ENCODE measurements at regions not wholly inside any gene's neighbourhood (a gene's known extent, or its start where the extent isn't known, plus 50 kb on each side); places are given as distances from the start of the nearest gene placed in this dataset.

- DNase-seq (no peak), ATAC-seq (no peak)
- TF ChIP-seq, protein P1, sequence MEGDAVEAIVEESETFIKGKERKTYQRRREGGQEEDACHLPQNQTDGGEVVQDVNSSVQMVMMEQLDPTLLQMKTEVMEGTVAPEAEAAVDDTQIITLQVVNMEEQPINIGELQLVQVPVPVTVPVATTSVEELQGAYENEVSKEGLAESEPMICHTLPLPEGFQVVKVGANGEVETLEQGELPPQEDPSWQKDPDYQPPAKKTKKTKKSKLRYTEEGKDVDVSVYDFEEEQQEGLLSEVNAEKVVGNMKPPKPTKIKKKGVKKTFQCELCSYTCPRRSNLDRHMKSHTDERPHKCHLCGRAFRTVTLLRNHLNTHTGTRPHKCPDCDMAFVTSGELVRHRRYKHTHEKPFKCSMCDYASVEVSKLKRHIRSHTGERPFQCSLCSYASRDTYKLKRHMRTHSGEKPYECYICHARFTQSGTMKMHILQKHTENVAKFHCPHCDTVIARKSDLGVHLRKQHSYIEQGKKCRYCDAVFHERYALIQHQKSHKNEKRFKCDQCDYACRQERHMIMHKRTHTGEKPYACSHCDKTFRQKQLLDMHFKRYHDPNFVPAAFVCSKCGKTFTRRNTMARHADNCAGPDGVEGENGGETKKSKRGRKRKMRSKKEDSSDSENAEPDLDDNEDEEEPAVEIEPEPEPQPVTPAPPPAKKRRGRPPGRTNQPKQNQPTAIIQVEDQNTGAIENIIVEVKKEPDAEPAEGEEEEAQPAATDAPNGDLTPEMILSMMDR (IDR thresholded peaks at IDR 0.05), result no peak
These were observed 2247.0 kb downstream of the NCAM2 start for GRCh38 chr21:23245255-23245654.

GRCh38 chr21:23223882-23224281, 2225.7 kb downstream of the NCAM2 start:
- H3K27me3 ChIP-seq (ENCODE audit: low read depth), result no peaks in the 10 kb centered on the region
- H3K36me3 ChIP-seq, result no peaks in the 10 kb centered on the region
- intact Hi-C loops (cut with DNase I), result no loop called here
- TF ChIP-seq, protein P1 (IDR thresholded peaks at IDR 0.05), result no peak
- H3K4me1 ChIP-seq, result no peaks in the 10 kb centered on the region
- DNase-seq (no peak), ATAC-seq (no peak)
- no peak overlapping the region for H3K27ac ChIP-seq
- H3K9me3 ChIP-seq, result no peaks in the 10 kb centered on the region
- no peak overlapping the region for H3K4me3 ChIP-seq

More at GRCh38 chr21:23245255-23245654, 2247.0 kb downstream of the NCAM2 start:
- intact Hi-C loops (cut with DNase I), result no loop called here
- H3K4me3 ChIP-seq, result no peak overlapping the region
- no peaks in the 10 kb centered on the region for H3K9me3 ChIP-seq
- H3K36me3 ChIP-seq, result no peaks in the 10 kb centered on the region
- no peak overlapping the region for H3K27ac ChIP-seq
- H3K4me1 ChIP-seq, result no peaks in the 10 kb centered on the region
- H3K27me3 ChIP-seq (ENCODE audit: low read depth), result no peaks in the 10 kb centered on the region

GRCh38 chr21:23218667-23219066, 2220.5 kb downstream of the NCAM2 start:
- DNase-seq (no peak), ATAC-seq (no peak)
- Histone ChIP-seq H3K4me3 (no peak overlapping the region), H3K27me3 (ENCODE audit: low read depth) (no peaks in the 10 kb centered on the region), H3K36me3 (no peaks in the 10 kb centered on the region), H3K4me1 (no peaks in the 10 kb centered on the region), H3K27ac (no peak overlapping the region), H3K9me3 (no peaks in the 10 kb centered on the region)
- intact Hi-C loops (cut with DNase I), result no loop called here
- TF ChIP-seq, protein P1 (IDR thresholded peaks at IDR 0.05), result no peak

GRCh38 chr21:23217597-23217996, 2219.4 kb downstream of the NCAM2 start:
- Histone ChIP-seq H3K27ac (no peak overlapping the region), H3K36me3 (no peaks in the 10 kb centered on the region), H3K4me1 (no peaks in the 10 kb centered on the region), H3K9me3 (no peaks in the 10 kb centered on the region), H3K27me3 (ENCODE audit: low read depth) (no peaks in the 10 kb centered on the region), H3K4me3 (no peak overlapping the region)
- no peak for DNase-seq
- intact Hi-C loops (cut with DNase I), result no loop called here
- ATAC-seq, result no peak
- TF ChIP-seq, protein P1 (IDR thresholded peaks at IDR 0.05), result no peak

GRCh38 chr21:23215261-23215660, 2217.1 kb downstream of the NCAM2 start:
- DNase-seq, result no peak
- intact Hi-C loops (cut with DNase I), result no loop called here
- Histone ChIP-seq H3K27ac (no peak overlapping the region), H3K9me3 (no peaks in the 10 kb centered on the region), H3K36me3 (no peaks in the 10 kb centered on the region), H3K4me3 (no peak overlapping the region), H3K4me1 (no peaks in the 10 kb centered on the region), H3K27me3 (ENCODE audit: low read depth) (no peaks in the 10 kb centered on the region)
- ATAC-seq, result no peak
- TF ChIP-seq, protein P1 (IDR thresholded peaks at IDR 0.05), result no peak
